Endothelial cell of umbilical vein (primary cell): ENCODE measurements at regions not wholly inside any gene's neighbourhood (a gene's known extent, or its start where the extent isn't known, plus 50 kb on each side); places are given as distances from the start of the nearest gene placed in this dataset.

Experiments used
- BruUV-seq: library from RNA; stranded (reverse); fragments of 400-500 nt; replicated peaks from 2 replicates; lab custom pipeline; 2021; lab: Mats Ljungman, UMichigan
- CTCF ChIA-PET: fragments of 300-600, 350-600 bp; sonication (Branson Sonifier 250); formaldehyde crosslinking; loops from one replicate; lab custom pipeline; 2021; ENCODE audit warnings: antibody characterized with exemption, inconsistent platforms; lab: Charles Lee
- POLR2A ChIA-PET: fragments of 300-600, 350-600 bp; sonication (Branson Sonifier 250); formaldehyde crosslinking; loops from one replicate; lab custom pipeline; 2021; ENCODE audit warnings: antibody characterized with exemption, inconsistent platforms; lab: Charles Lee
- DNase-seq: peaks from one replicate; pipeline ENCODE4 v3.0.0-alpha.2; 2011; ENCODE audit warnings: low read depth, low spot score
- FAIRE-seq: peaks from 2 replicates; lab custom pipeline; 2011; peaks lifted over from hg19 to GRCh38; lab: Jason Lieb, UNC
- H2AFZ ChIP-seq: 2 replicates; pipeline ENCODE4 v1.6.0; 2012; ENCODE audit warnings: low read depth, low read length, control low read depth, inconsistent platforms
- H3K27ac ChIP-seq: 2 replicates; pipeline ENCODE4 v1.5.1; 2011; ENCODE audit warnings: low read depth, mild to moderate bottlenecking, control low read depth, low read length, moderate library complexity; ENCODE audit not compliant: insufficient read depth
- H3K27me3 ChIP-seq, 2 experiments: 2 replicates each; pipeline versions ENCODE4 v1.6.0 to v1.6.1; 2011; ENCODE audit warnings: low read length in 2 of 2, mixed read lengths in 1 of 2; ENCODE audit not compliant: control insufficient read depth in 2 of 2, insufficient read depth in 2 of 2
- H3K36me3 ChIP-seq, 2 experiments: 2 replicates in 1 of 2; 3 replicates in 1 of 2; pipeline ENCODE4 v1.5.1; 2011; ENCODE audit warnings: low read length in 2 of 2, mild to moderate bottlenecking in 1 of 2, moderate library complexity in 1 of 2; ENCODE audit not compliant: control insufficient read depth in 2 of 2, insufficient read depth in 2 of 2; ENCODE audit errors: extremely low read depth in 1 of 2
- H3K4me1 ChIP-seq: 3 replicates; pipeline ENCODE4 v1.5.1; 2011; ENCODE audit warnings: mild to moderate bottlenecking, low read length; ENCODE audit not compliant: control insufficient read depth, insufficient read depth; ENCODE audit errors: extremely low read depth
- H3K4me2 ChIP-seq: 2 replicates; pipeline ENCODE4 v1.6.1; 2011; ENCODE audit warnings: low read length, control low read depth, mixed read lengths; ENCODE audit not compliant: insufficient read depth
- H3K4me3 ChIP-seq, 3 experiments: fragments of 200-600 bp in 1 of 3; sonication (generic), shearing (Covaris generic) in 1 of 3; replicated peaks in 1 of 3; 2 replicates each; pipeline ENCODE4 v1.5.1; 2011 to 2016; ENCODE audit warnings: control low read depth in 3 of 3, low read length in 3 of 3, mild to moderate bottlenecking in 2 of 3, inconsistent platforms in 1 of 3, low read depth in 1 of 3, moderate library complexity in 1 of 3; ENCODE audit not compliant: insufficient read depth in 1 of 3
- H3K79me2 ChIP-seq: 2 replicates; pipeline ENCODE4 v1.6.0; 2012; ENCODE audit warnings: low read length, inconsistent platforms; ENCODE audit not compliant: control insufficient read depth, insufficient read depth
- H3K9ac ChIP-seq: replicated peaks from 2 replicates; pipeline ENCODE3; 2011; ENCODE audit warnings: low read length, control low read depth; ENCODE audit not compliant: insufficient read depth; ENCODE audit errors: extremely low read depth
- H3K9me1 ChIP-seq: replicated peaks from 3 replicates; pipeline ENCODE4 v1.6.0; 2011; ENCODE audit warnings: mild to moderate bottlenecking, low read length; ENCODE audit not compliant: control insufficient read depth, insufficient read depth; ENCODE audit errors: extremely low read depth
- H3K9me3 ChIP-seq: replicated peaks from 2 replicates; pipeline ENCODE4 v1.5.1; 2012; ENCODE audit warnings: low read length, inconsistent platforms; ENCODE audit not compliant: control insufficient read depth, insufficient read depth
- H4K20me1 ChIP-seq: replicated peaks from 2 replicates; pipeline ENCODE3; 2011; ENCODE audit warnings: mild to moderate bottlenecking, low read length; ENCODE audit not compliant: control insufficient read depth, insufficient read depth; ENCODE audit errors: extremely low read depth
- EZH2 ChIP-seq: IDR thresholded peaks from 2 replicates; pipeline ENCODE4 v1.6.1; 2012; ENCODE audit warnings: borderline replicate concordance, low read depth, mild to moderate bottlenecking, moderate library complexity, low read length, inconsistent platforms; ENCODE audit not compliant: severe bottlenecking
- FOS ChIP-seq: IDR thresholded peaks from 2 replicates; pipeline ENCODE4 v1.6.1; 2011; ENCODE audit warnings: mild to moderate bottlenecking, low read length, moderate library complexity, borderline replicate concordance; ENCODE audit not compliant: insufficient read depth
- GATA2 ChIP-seq: IDR thresholded peaks from 2 replicates; pipeline ENCODE4 v1.7.0; 2011; ENCODE audit warnings: low read depth, mild to moderate bottlenecking, moderate library complexity, mixed read lengths, low read length; ENCODE audit not compliant: insufficient read length, insufficient read depth
- JUN ChIP-seq: IDR thresholded peaks from 2 replicates; pipeline ENCODE4 v1.6.1; 2011; ENCODE audit warnings: borderline replicate concordance, low read depth; ENCODE audit not compliant: insufficient read length, insufficient read depth
- MYC ChIP-seq: IDR thresholded peaks from one replicate; pipeline ENCODE4 v1.6.1; 2011; ENCODE audit warnings: mild to moderate bottlenecking, low read depth, low read length
- POLR2A ChIP-seq: IDR thresholded peaks from 2 replicates; pipeline ENCODE4 v1.6.1; 2012; ENCODE audit warnings: low read depth, mild to moderate bottlenecking, control low read depth, low read length
- POLR2AphosphoS5 ChIP-seq: IDR thresholded peaks from 2 replicates; pipeline ENCODE4 v1.6.1; 2012; ENCODE audit warnings: low read depth, mild to moderate bottlenecking, control low read depth, low read length, moderate library complexity; ENCODE audit not compliant: insufficient read depth
- dilution Hi-C: fragments of 300-500 bp; cut with MboI; formaldehyde crosslinking; loops from one replicate; pipeline ENCODE4 v1.15.0; 2019; ENCODE audit warnings: low sequenced_read_pairs; ENCODE audit not compliant: extremely low pct_ligation_motif_present
- intact Hi-C: fragments of 100-400 bp; cut with micrococcal nuclease; formaldehyde crosslinking; loops from one replicate; pipeline ENCODE4 v1.10.0; 2022
- TF ChIP-seq, protein P1 (sequence below), 2 donors: IDR thresholded peaks; 1 replicate in 1 of 2; 2 replicates in 1 of 2; pipeline ENCODE4 v1.5.1; 2011; ENCODE audit warnings: low read length in 2 of 2, mild to moderate bottlenecking in 2 of 2, moderate library complexity in 2 of 2, control low read depth in 1 of 2, inconsistent platforms in 1 of 2, low read depth in 1 of 2; ENCODE audit not compliant: insufficient read depth in 1 of 2; ENCODE audit errors: extremely low read depth in 1 of 2
- TF ChIP-seq, protein P2 (sequence below): IDR thresholded peaks from 2 replicates; pipeline ENCODE4 v1.6.1; 2011; ENCODE audit not compliant: insufficient read depth, insufficient read length

DNA sequence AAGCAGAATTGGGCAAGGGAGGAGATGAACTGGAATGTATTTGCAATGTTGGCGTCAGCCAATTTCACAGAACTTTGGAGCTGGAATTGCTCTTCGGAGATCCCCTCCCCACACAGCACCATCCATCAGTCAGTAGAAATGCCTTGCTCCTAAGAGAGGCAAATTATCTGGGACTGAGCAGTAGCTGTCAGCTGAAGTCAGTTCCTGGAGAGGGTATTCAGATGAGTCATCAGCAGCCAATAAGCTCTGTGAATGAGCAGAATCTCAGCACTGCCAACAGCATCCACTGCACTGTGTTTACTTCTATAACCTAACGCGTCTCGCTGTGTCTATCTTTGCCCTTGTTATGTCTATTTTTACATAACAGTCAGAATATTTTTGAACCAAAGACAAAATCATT is 213.7 kb downstream of the SLITRK5 start:
- Histone ChIP-seq H3K79me2 (no peaks in the 10 kb centered on the region), H3K27me3 (no peaks in the 10 kb centered on the region), H3K9me1 (no peaks in the 10 kb centered on the region), H2AFZ (no peak overlapping the region), H3K4me2 (no peak overlapping the region), H3K27ac (no peak overlapping the region), H4K20me1 (no peaks in the 10 kb centered on the region), H3K9me3 (no peaks in the 10 kb centered on the region), H3K4me3 (no peak overlapping the region), H3K36me3 (no peaks in the 10 kb centered on the region), H3K9ac (no peak overlapping the region), H3K4me1 (no peaks in the 10 kb centered on the region)
- no peak for TF ChIP-seq GATA2
- TF ChIP-seq POLR2AphosphoS5, result no peak
- no peak for TF ChIP-seq MYC
- TF ChIP-seq, protein P1, sequence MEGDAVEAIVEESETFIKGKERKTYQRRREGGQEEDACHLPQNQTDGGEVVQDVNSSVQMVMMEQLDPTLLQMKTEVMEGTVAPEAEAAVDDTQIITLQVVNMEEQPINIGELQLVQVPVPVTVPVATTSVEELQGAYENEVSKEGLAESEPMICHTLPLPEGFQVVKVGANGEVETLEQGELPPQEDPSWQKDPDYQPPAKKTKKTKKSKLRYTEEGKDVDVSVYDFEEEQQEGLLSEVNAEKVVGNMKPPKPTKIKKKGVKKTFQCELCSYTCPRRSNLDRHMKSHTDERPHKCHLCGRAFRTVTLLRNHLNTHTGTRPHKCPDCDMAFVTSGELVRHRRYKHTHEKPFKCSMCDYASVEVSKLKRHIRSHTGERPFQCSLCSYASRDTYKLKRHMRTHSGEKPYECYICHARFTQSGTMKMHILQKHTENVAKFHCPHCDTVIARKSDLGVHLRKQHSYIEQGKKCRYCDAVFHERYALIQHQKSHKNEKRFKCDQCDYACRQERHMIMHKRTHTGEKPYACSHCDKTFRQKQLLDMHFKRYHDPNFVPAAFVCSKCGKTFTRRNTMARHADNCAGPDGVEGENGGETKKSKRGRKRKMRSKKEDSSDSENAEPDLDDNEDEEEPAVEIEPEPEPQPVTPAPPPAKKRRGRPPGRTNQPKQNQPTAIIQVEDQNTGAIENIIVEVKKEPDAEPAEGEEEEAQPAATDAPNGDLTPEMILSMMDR (IDR thresholded peaks at IDR 0.05; ENCODE audit: extremely low read depth in 1 of 2, insufficient read depth in 1 of 2, low read depth in 1 of 2, low read length in 2 of 2), result no peak
- TF ChIP-seq FOS, result no peak
- no peak for TF ChIP-seq EZH2
- TF ChIP-seq POLR2A, result no peak
- TF ChIP-seq, protein P2, sequence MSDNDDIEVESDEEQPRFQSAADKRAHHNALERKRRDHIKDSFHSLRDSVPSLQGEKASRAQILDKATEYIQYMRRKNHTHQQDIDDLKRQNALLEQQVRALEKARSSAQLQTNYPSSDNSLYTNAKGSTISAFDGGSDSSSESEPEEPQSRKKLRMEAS, result no peak
- no peak for TF ChIP-seq JUN
- dilution Hi-C loops (no loop called here), intact Hi-C loops (no loop called here)
- DNase-seq, result no peak
- no peak for FAIRE-seq
- CTCF ChIA-PET, result no interaction called here
- POLR2A ChIA-PET, result no interaction called here
- BruUV-seq, result no TSS peak
